NCI-H510A treated with DMSO at 0.1 percent for 48 hours (cell line): ENCODE measurements at regions not wholly inside any gene's neighbourhood (a gene's known extent, or its start where the extent isn't known, plus 50 kb on each side); places are given as distances from the start of the nearest gene placed in this dataset.
A peak's percentile ranks its signal among the peaks of the same experiment; 100 is the strongest.
"Not testable (repeated sequence)": the region's sequence is repeated elsewhere in the genome, so short reads cannot be mapped to it uniquely, and the experiment has no call there.

ENCODE experiments used
- DNase-seq: peaks from one replicate; lab custom pipeline; 2025; lab: John Stamatoyannopoulos, UW

- DNase-seq, result no peak
Measured at GRCh38 chr3:82015241-82015640, 253.8 kb upstream of the GBE1 start.

- no peak for DNase-seq
Measured at GRCh38 chr3:82012775-82013174, 251.3 kb upstream of the GBE1 start.

- no peak for DNase-seq
Measured at GRCh38 chr3:82011336-82011735, 249.9 kb upstream of the GBE1 start.

GRCh38 chr3:82005266-82005665, 243.8 kb upstream of the GBE1 start:
- no peak for DNase-seq

- no peak for DNase-seq
Measured at GRCh38 chr3:82004266-82004665, 242.8 kb upstream of the GBE1 start.

- no peak for DNase-seq
Measured at GRCh38 chr3:82002986-82003642, 241.7 kb upstream of the GBE1 start.

- no peak for DNase-seq
Measured at GRCh38 chr3:82002491-82002890, 241.0 kb upstream of the GBE1 start.

- DNase-seq, result no peak
Measured at GRCh38 chr3:82001276-82001923, 240.0 kb upstream of the GBE1 start.

- peak; percentile 22 for DNase-seq
Measured at GRCh38 chr3:82000773-82001172, 239.3 kb upstream of the GBE1 start.

GRCh38 chr3:82000350-82000749, 238.9 kb upstream of the GBE1 start:
- no peak for DNase-seq

GRCh38 chr3:81998907-81999306, 237.5 kb upstream of the GBE1 start:
- DNase-seq, result no peak

- DNase-seq, result no peak
Measured at GRCh38 chr3:81998139-81998755, 236.8 kb upstream of the GBE1 start.

GRCh38 chr3:81997390-81997789, 235.9 kb upstream of the GBE1 start:
- no peak for DNase-seq

- DNase-seq, result no peak
Measured at GRCh38 chr3:81995329-81995728, 233.9 kb upstream of the GBE1 start.

GRCh38 chr3:81989758-81990157, 228.3 kb upstream of the GBE1 start:
- no peak for DNase-seq

- no peak for DNase-seq
Measured at GRCh38 chr3:81989274-81989673, 227.8 kb upstream of the GBE1 start.

GRCh38 chr3:81987412-81987811, 226.0 kb upstream of the GBE1 start:
- not testable (repeated sequence) for DNase-seq

GRCh38 chr3:81985996-81986723, 224.7 kb upstream of the GBE1 start:
- DNase-seq, result no peak

- DNase-seq, result no peak
Measured at GRCh38 chr3:81983382-81983781, 221.9 kb upstream of the GBE1 start.

- DNase-seq, result no peak
Measured at GRCh38 chr3:81980596-81981494, 219.4 kb upstream of the GBE1 start.

GRCh38 chr3:81974751-81975150, 213.3 kb upstream of the GBE1 start:
- no peak for DNase-seq

- DNase-seq, result no peak
Measured at GRCh38 chr3:81968658-81969057, 207.2 kb upstream of the GBE1 start.
